Sciatic nerve (tissue), 2 donors: ENCODE measurements at regions not wholly inside any gene's neighbourhood (a gene's known extent, or its start where the extent isn't known, plus 50 kb on each side); places are given as distances from the start of the nearest gene placed in this dataset.
"Not testable (repeated sequence)": the region's sequence is repeated elsewhere in the genome, so short reads cannot be mapped to it uniquely, and the experiment has no call there.

Source experiments
- ATAC-seq: fragments of 200-7000 bp; cut with Tn5 transposase; one replicate; pipeline ENCODE4 v1.9.1; 2020; ENCODE audit warnings: mild to moderate bottlenecking, moderate library complexity
- DNase-seq: peaks from one replicate; pipeline ENCODE4 v3.0.0-alpha.2; 2020; ENCODE audit warnings: low spot score
- intact Hi-C: fragments of 100-400 bp; cut with DNase I; formaldehyde crosslinking; loops from one replicate; pipeline ENCODE4 v1.14.2; 2022
- donor health status: DM: no; HTN: no; CAD: no.
- donor health status: DM: no; HTN: no; CAD: no.

- DNase-seq (no peak), ATAC-seq (no peak)
These were observed 80.6 kb upstream of the SULF2 start for GRCh38 chr20:47865912-47866311.

GRCh38 chr20:47865451-47865850 lies 80.2 kb upstream of the SULF2 start:
- ATAC-seq, result no peak
- intact Hi-C loops, result no loop called here
- no peak for DNase-seq

More at GRCh38 chr20:47865912-47866311, 80.6 kb upstream of the SULF2 start:
- intact Hi-C loops, result no loop called here

GRCh38 chr20:47863981-47864380 lies 78.7 kb upstream of the SULF2 start:
- ATAC-seq, result no peak
- no peak for DNase-seq
- intact Hi-C loops, result no loop called here

GRCh38 chr20:47863315-47863965 lies 78.2 kb upstream of the SULF2 start:
- no peak for ATAC-seq

GRCh38 chr20:47862574-47863240 lies 77.4 kb upstream of the SULF2 start:
- intact Hi-C loops, result no loop called here
- no peak for ATAC-seq

More at GRCh38 chr20:47863315-47863965, 78.2 kb upstream of the SULF2 start:
- DNase-seq, result no peak
- intact Hi-C loops, result no loop called here

GRCh38 chr20:47861116-47861515 lies 75.8 kb upstream of the SULF2 start:
- no peak for DNase-seq
- intact Hi-C loops, result no loop called here
- no peak for ATAC-seq

More at GRCh38 chr20:47862574-47863240, 77.4 kb upstream of the SULF2 start:
- no peak for DNase-seq

- DNase-seq (no peak), ATAC-seq (no peak)
- intact Hi-C loops, result no loop called here
These were observed 75.0 kb upstream of the SULF2 start for GRCh38 chr20:47860049-47860830.

GRCh38 chr20:47859278-47859677 lies 74.0 kb upstream of the SULF2 start:
- DNase-seq (no peak), ATAC-seq (no peak)
- intact Hi-C loops, result no loop called here

GRCh38 chr20:47857569-47858464 lies 72.5 kb upstream of the SULF2 start:
- ATAC-seq (peak; percentile 77), DNase-seq (no peak)
- intact Hi-C loops, result no loop called here

GRCh38 chr20:47857187-47857568 lies 71.9 kb upstream of the SULF2 start:
- DNase-seq, result no peak
- intact Hi-C loops, result no loop called here
- ATAC-seq, result no peak

- intact Hi-C loops, result no loop called here
- no peak for ATAC-seq
- no peak for DNase-seq
These were observed 70.5 kb upstream of the SULF2 start for GRCh38 chr20:47855799-47856198.

GRCh38 chr20:47854687-47855212 lies 69.5 kb upstream of the SULF2 start:
- intact Hi-C loops, result no loop called here
- no peak for DNase-seq

GRCh38 chr20:47851774-47852173 lies 66.5 kb upstream of the SULF2 start:
- no peak for ATAC-seq
- intact Hi-C loops, result no loop called here
- no peak for DNase-seq

More at GRCh38 chr20:47854687-47855212, 69.5 kb upstream of the SULF2 start:
- no peak for ATAC-seq

GRCh38 chr20:47850146-47850545 lies 64.9 kb upstream of the SULF2 start:
- DNase-seq (no peak), ATAC-seq (no peak)
- intact Hi-C loops, result no loop called here

- no peak for ATAC-seq
- DNase-seq, result no peak
- intact Hi-C loops, result no loop called here
These were observed 64.3 kb upstream of the SULF2 start for GRCh38 chr20:47849596-47849995.

GRCh38 chr20:47849006-47849405 lies 63.7 kb upstream of the SULF2 start:
- DNase-seq, result no peak
- intact Hi-C loops, result no loop called here

GRCh38 chr20:47848534-47848933 lies 63.3 kb upstream of the SULF2 start:
- DNase-seq, intact Hi-C loops, ATAC-seq: not testable (repeated sequence)

More at GRCh38 chr20:47849006-47849405, 63.7 kb upstream of the SULF2 start:
- no peak for ATAC-seq

GRCh38 chr20:47847884-47848485 lies 62.7 kb upstream of the SULF2 start:
- no peak for ATAC-seq
- intact Hi-C loops, result no loop called here
- no peak for DNase-seq
